Astrocyte (in vitro differentiated cells and primary cell): ENCODE measurements at regions not wholly inside any gene's neighbourhood (a gene's known extent, or its start where the extent isn't known, plus 50 kb on each side); places are given as distances from the start of the nearest gene placed in this dataset.

Experiments used
- DNase-seq: peaks from one replicate; pipeline ENCODE4 v3.0.0-alpha.2; 2010; ENCODE audit warnings: low read depth
- FAIRE-seq: peaks from 2 replicates; lab custom pipeline; 2011; peaks lifted over from hg19 to GRCh38; lab: Jason Lieb, UNC
- H2AFZ ChIP-seq: 2 replicates; pipeline ENCODE4 v1.6.0; 2012; ENCODE audit warnings: low read depth, low read length, inconsistent platforms
- H3K27ac ChIP-seq: 2 replicates; pipeline ENCODE4 v1.5.1; 2011; ENCODE audit warnings: low read depth, low read length, inconsistent platforms
- H3K27me3 ChIP-seq: 2 replicates; pipeline ENCODE4 v1.6.0; 2011; ENCODE audit warnings: low read length, inconsistent platforms; ENCODE audit not compliant: insufficient read depth
- H3K36me3 ChIP-seq: 2 replicates; pipeline ENCODE4 v1.5.1; 2011; ENCODE audit warnings: low read length, inconsistent platforms; ENCODE audit not compliant: insufficient read depth
- H3K4me1 ChIP-seq: 2 replicates; pipeline ENCODE4 v1.5.1; 2011; ENCODE audit warnings: low read length, inconsistent platforms; ENCODE audit not compliant: insufficient read depth
- H3K4me2 ChIP-seq: 2 replicates; pipeline ENCODE4 v1.6.0; 2012; ENCODE audit warnings: low read length, inconsistent platforms
- H3K4me3 ChIP-seq: 2 replicates; pipeline ENCODE4 v1.5.1; 2011; ENCODE audit warnings: low read depth, mild to moderate bottlenecking, low read length, inconsistent platforms; ENCODE audit not compliant: insufficient read depth
- H3K79me2 ChIP-seq: 2 replicates; pipeline ENCODE4 v1.6.0; 2012; ENCODE audit warnings: mild to moderate bottlenecking, low read length, inconsistent platforms; ENCODE audit not compliant: insufficient read depth
- H3K9ac ChIP-seq: 2 replicates; pipeline ENCODE4 v1.6.0; 2012; ENCODE audit warnings: mild to moderate bottlenecking, low read length, inconsistent platforms
- H3K9me3 ChIP-seq: 2 replicates; pipeline ENCODE4 v1.5.1; 2012; ENCODE audit warnings: low read depth, mild to moderate bottlenecking, low read length, inconsistent platforms; ENCODE audit not compliant: insufficient read depth
- H4K20me1 ChIP-seq: 2 replicates; pipeline ENCODE4 v1.6.0; 2012; ENCODE audit warnings: low read length, inconsistent platforms; ENCODE audit not compliant: insufficient read depth
- H3K27ac Mint-ChIP-seq: one replicate; pipeline ENCODE4 v1.8.0; 2021; ENCODE audit warnings: mild to moderate bottlenecking, mixed read lengths; ENCODE audit not compliant: unreplicated experiment
- H3K27me3 Mint-ChIP-seq: one replicate; pipeline ENCODE4 v1.8.0; 2021; ENCODE audit warnings: low read depth, mixed read lengths; ENCODE audit not compliant: unreplicated experiment
- H3K36me3 Mint-ChIP-seq: one replicate; pipeline ENCODE4 v1.8.0; 2021; ENCODE audit warnings: low read depth, mixed read lengths; ENCODE audit not compliant: unreplicated experiment
- H3K4me1 Mint-ChIP-seq: one replicate; pipeline ENCODE4 v1.8.0; 2021; ENCODE audit warnings: low read depth, mixed read lengths; ENCODE audit not compliant: unreplicated experiment
- H3K4me3 Mint-ChIP-seq: one replicate; pipeline ENCODE4 v1.8.0; 2021; ENCODE audit warnings: mild to moderate bottlenecking, moderate library complexity, mixed read lengths; ENCODE audit not compliant: unreplicated experiment
- H3K9me3 Mint-ChIP-seq: one replicate; pipeline ENCODE4 v1.8.0; 2021; ENCODE audit warnings: mild to moderate bottlenecking, mixed read lengths; ENCODE audit not compliant: unreplicated experiment
- EZH2 ChIP-seq: IDR thresholded peaks from 2 replicates; pipeline ENCODE4 v1.6.1; 2012; ENCODE audit warnings: mild to moderate bottlenecking, low read length, inconsistent platforms; ENCODE audit not compliant: insufficient read depth
- TF ChIP-seq, protein P1 (sequence below): IDR thresholded peaks from 2 replicates; pipeline ENCODE4 v1.5.1; 2011; ENCODE audit warnings: low read depth, mild to moderate bottlenecking, inconsistent platforms, low read length, moderate library complexity; ENCODE audit not compliant: insufficient read depth

GRCh38 chr6:117191009-117191408 is 74.3 kb upstream of the VGLL2 start:
- no peaks in the 10 kb centered on the region for H3K9me3 ChIP-seq
- no peaks in the 10 kb centered on the region for H3K4me1 ChIP-seq
- H3K27ac ChIP-seq: no peak overlapping the region
- H3K27me3 ChIP-seq: no peaks in the 10 kb centered on the region
- no peaks in the 10 kb centered on the region for H3K27me3 Mint-ChIP-seq
- TF ChIP-seq, protein P1, sequence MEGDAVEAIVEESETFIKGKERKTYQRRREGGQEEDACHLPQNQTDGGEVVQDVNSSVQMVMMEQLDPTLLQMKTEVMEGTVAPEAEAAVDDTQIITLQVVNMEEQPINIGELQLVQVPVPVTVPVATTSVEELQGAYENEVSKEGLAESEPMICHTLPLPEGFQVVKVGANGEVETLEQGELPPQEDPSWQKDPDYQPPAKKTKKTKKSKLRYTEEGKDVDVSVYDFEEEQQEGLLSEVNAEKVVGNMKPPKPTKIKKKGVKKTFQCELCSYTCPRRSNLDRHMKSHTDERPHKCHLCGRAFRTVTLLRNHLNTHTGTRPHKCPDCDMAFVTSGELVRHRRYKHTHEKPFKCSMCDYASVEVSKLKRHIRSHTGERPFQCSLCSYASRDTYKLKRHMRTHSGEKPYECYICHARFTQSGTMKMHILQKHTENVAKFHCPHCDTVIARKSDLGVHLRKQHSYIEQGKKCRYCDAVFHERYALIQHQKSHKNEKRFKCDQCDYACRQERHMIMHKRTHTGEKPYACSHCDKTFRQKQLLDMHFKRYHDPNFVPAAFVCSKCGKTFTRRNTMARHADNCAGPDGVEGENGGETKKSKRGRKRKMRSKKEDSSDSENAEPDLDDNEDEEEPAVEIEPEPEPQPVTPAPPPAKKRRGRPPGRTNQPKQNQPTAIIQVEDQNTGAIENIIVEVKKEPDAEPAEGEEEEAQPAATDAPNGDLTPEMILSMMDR: no peak
- no peak for TF ChIP-seq EZH2
- H3K4me3 Mint-ChIP-seq: no peak overlapping the region
- H3K36me3 ChIP-seq: no peaks in the 10 kb centered on the region
- H2AFZ ChIP-seq: no peak overlapping the region
- no peak overlapping the region for H3K27ac Mint-ChIP-seq
- no peak overlapping the region for H3K4me3 ChIP-seq
- no peak overlapping the region for H3K9ac ChIP-seq
- H3K36me3 Mint-ChIP-seq: no peaks in the 10 kb centered on the region
- no peaks in the 10 kb centered on the region for H3K4me1 Mint-ChIP-seq
- no peak overlapping the region for H3K4me2 ChIP-seq
- no peaks in the 10 kb centered on the region for H4K20me1 ChIP-seq
- H3K9me3 Mint-ChIP-seq: no peaks in the 10 kb centered on the region
- no peaks in the 10 kb centered on the region for H3K79me2 ChIP-seq
- no peak for DNase-seq
- FAIRE-seq: no peak

DNA sequence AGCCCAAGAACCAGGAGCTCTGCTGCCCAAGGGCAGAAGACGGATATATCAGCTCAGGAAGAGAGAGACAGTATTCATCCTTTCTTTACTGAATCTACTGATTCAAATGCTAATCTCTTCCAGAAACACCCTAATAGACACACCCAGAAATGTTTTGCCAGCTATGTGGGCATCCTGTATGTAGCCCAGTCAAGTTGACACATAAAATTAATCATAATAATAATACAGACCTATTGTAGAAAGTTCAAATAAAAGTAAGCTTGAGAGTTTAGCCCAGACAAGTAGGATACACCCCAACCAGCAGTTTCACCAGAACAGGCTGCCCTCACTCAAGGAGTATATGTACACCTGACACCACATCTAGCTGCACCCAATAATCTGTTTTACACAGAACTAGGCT is 73.9 kb upstream of the VGLL2 start:
- no peak for DNase-seq
- no peaks in the 10 kb centered on the region for H3K27me3 ChIP-seq

GRCh38 chr6:117194271-117194670 is 71.1 kb upstream of the VGLL2 start:
- DNase-seq: no peak
- Histone ChIP-seq H4K20me1 (no peaks in the 10 kb centered on the region), H3K4me3 (no peak overlapping the region), H3K4me1 (no peaks in the 10 kb centered on the region), H3K36me3 (no peaks in the 10 kb centered on the region), H2AFZ (no peak overlapping the region), H3K9me3 (no peaks in the 10 kb centered on the region), H3K27me3 (no peaks in the 10 kb centered on the region), H3K4me2 (no peak overlapping the region), H3K79me2 (no peaks in the 10 kb centered on the region), H3K27ac (no peak overlapping the region), H3K9ac (no peak overlapping the region)
- FAIRE-seq: no peak
- Mint-ChIP-seq H3K9me3 (no peaks in the 10 kb centered on the region), H3K4me1 (no peaks in the 10 kb centered on the region), H3K4me3 (no peak overlapping the region), H3K36me3 (no peaks in the 10 kb centered on the region), H3K27ac (no peak overlapping the region), H3K27me3 (no peaks in the 10 kb centered on the region)
- TF ChIP-seq EZH2: no peak
- TF ChIP-seq, protein P1: no peak

More for the DNA sequence above, 73.9 kb upstream of the VGLL2 start:
- Mint-ChIP-seq H3K4me1 (no peaks in the 10 kb centered on the region), H3K27ac (no peak overlapping the region), H3K4me3 (no peak overlapping the region), H3K9me3 (no peaks in the 10 kb centered on the region), H3K27me3 (no peaks in the 10 kb centered on the region), H3K36me3 (no peaks in the 10 kb centered on the region)
- H3K9me3 ChIP-seq: no peaks in the 10 kb centered on the region
- H4K20me1 ChIP-seq: no peaks in the 10 kb centered on the region
- TF ChIP-seq, protein P1: no peak
- TF ChIP-seq EZH2: no peak
- H3K4me1 ChIP-seq: no peaks in the 10 kb centered on the region
- no peaks in the 10 kb centered on the region for H3K36me3 ChIP-seq
- H3K27ac ChIP-seq: no peak overlapping the region
- FAIRE-seq: no peak
- H3K9ac ChIP-seq: no peak overlapping the region
- H2AFZ ChIP-seq: no peak overlapping the region
- no peaks in the 10 kb centered on the region for H3K79me2 ChIP-seq
- H3K4me3 ChIP-seq: no peak overlapping the region
- no peak overlapping the region for H3K4me2 ChIP-seq
